Activated T-helper 1 cell treated with Interleukin-2 at 50 U/mL for 16 hours (primary cell): ENCODE measurements at regions not wholly inside any gene's neighbourhood (a gene's known extent, or its start where the extent isn't known, plus 50 kb on each side); places are given as distances from the start of the nearest gene placed in this dataset.
"Not testable (repeated sequence)": the region's sequence is repeated elsewhere in the genome, so short reads cannot be mapped to it uniquely, and the experiment has no call there.

Experiments
- DNase-seq: peaks from one replicate; pipeline ENCODE4 v3.0.0-alpha.2; 2020; ENCODE audit warnings: low read depth

GRCh38 chr6:169014211-169015197 is 239.1 kb downstream of the THBS2 start:
- DNase-seq, result no peak

- DNase-seq, result no peak
Measured at GRCh38 chr6:169009628-169010027, 244.0 kb downstream of the THBS2 start.

GRCh38 chr6:169008641-169009257 is 244.9 kb downstream of the THBS2 start:
- DNase-seq, result no peak

- DNase-seq, result no peak
Measured at GRCh38 chr6:169005166-169005565, 248.5 kb downstream of the THBS2 start.

- no peak for DNase-seq
Measured at GRCh38 chr6:169000022-169000421, 253.6 kb downstream of the THBS2 start.

- DNase-seq, result no peak
Measured at GRCh38 chr6:168999392-168999791, 254.3 kb downstream of the THBS2 start.

GRCh38 chr6:168996356-168996625 is 257.4 kb downstream of the THBS2 start:
- no peak for DNase-seq

GRCh38 chr6:168995526-168996355 is 257.9 kb downstream of the THBS2 start:
- no peak for DNase-seq

- no peak for DNase-seq
Measured at GRCh38 chr6:168994956-168995355, 258.7 kb downstream of the THBS2 start.

- DNase-seq, result no peak
Measured at GRCh38 chr6:168992446-168993144, 261.1 kb downstream of the THBS2 start.

- not testable (repeated sequence) for DNase-seq
Measured at GRCh38 chr6:168991695-168992094, 262.0 kb downstream of the THBS2 start.

- no peak for DNase-seq
Measured at GRCh38 chr6:168990019-168990751, 263.5 kb downstream of the THBS2 start.

- DNase-seq, result no peak
Measured at GRCh38 chr6:168989421-168989820, 264.2 kb downstream of the THBS2 start.

GRCh38 chr6:168988801-168989200 is 264.8 kb downstream of the THBS2 start:
- DNase-seq, result no peak

- DNase-seq, result no peak
Measured at GRCh38 chr6:168988280-168988679, 265.4 kb downstream of the THBS2 start.

GRCh38 chr6:168985705-168986104 is 267.9 kb downstream of the THBS2 start:
- no peak for DNase-seq

GRCh38 chr6:168983925-168984324 is 269.7 kb downstream of the THBS2 start:
- DNase-seq, result no peak

- no peak for DNase-seq
Measured at GRCh38 chr6:168981187-168981586, 272.5 kb downstream of the THBS2 start.

- DNase-seq, result no peak
Measured at GRCh38 chr6:168979254-168979653, 274.4 kb downstream of the THBS2 start.

- DNase-seq, result no peak
Measured at GRCh38 chr6:168972128-168972527, 281.5 kb downstream of the THBS2 start.

GRCh38 chr6:168971549-168971948 is 282.1 kb downstream of the THBS2 start:
- no peak for DNase-seq
